ENCODE measurements at regions not wholly inside any gene's neighbourhood (a gene's known extent, or its start where the extent isn't known, plus 50 kb on each side); places are given as distances from the start of the nearest gene placed in this dataset.

- DNase-seq, result no peak
Measured at GRCh38 chrX:131910586-131910985, 112.5 kb upstream of the STK26 start.

DNA sequence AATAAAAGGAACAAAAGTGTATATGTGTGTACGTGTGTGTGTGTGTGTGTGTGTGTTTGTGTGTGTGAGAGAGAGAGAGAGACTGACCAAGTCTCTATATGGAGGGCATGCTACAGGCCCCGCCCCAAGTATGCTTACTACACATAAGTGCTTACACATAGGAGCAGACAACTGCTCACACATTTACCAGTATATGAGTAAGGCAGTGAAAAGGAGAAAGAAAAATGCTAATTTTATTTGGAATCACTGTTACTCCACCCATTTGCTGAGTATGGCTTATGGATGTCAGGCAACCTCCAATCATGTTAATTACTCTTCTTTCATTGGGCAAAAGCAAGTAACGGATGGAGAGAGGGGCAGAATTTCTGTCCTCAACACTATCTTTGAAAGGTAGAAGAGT is 107.6 kb upstream of the STK26 start:
- no peak for DNase-seq

- no peak for DNase-seq
Measured at GRCh38 chrX:131917588-131917987, 105.5 kb upstream of the STK26 start.

DNA sequence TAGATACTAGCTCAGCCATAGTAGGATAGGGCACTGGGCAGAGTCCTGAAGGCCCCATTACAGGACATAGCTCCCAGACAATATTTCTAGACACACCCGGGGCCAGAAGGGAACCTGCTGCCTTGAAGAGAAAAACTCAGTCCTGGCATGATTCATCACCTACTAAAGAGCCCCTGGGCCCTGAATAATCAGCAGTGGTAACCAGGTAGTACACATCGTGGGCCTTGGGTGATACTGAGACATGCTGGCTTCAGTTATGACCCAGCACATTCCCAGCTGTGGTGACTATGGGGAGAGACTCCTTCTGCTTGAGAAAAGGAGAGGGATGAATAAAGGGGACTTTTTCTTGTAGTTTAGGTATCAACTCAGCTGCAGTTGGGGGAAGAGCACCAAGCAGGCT is 104.3 kb upstream of the STK26 start:
- no peak for DNase-seq

DNA sequence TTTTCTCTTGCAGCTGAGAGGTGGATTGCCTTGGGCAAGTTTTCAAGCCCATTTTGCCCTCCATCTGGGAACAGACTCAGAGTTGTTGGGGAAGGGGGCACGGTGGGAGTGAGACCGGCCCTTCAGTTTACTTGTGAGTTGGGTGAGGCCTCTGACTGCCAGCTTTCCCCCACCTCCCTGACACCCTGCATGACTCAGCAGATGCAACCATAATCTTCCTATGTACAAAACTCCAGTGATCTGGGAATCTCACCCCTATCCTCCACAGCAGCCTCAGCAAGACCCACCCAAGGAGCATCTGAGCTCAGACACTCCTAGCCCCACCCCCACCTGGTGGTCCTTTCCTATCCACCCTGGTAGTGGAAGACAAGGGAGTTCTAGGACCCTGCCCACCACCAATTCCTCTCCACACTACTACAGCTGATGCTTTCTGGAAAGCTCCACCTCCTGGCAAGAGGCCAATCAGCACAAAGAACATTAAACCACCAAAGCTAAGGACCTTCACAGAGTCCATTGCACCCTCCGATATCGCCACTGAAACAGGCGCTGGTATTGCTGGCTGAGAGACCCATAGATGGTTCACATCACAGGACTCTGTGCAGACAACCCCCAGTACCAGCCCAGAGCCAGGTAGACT is 99.4 kb upstream of the STK26 start:
- no peak for DNase-seq

- no peak for DNase-seq
Measured at GRCh38 chrX:131938749-131939148, 84.4 kb upstream of the STK26 start.

- DNase-seq, result no peak
Measured at GRCh38 chrX:131942034-131942433, 81.1 kb upstream of the STK26 start.

DNA sequence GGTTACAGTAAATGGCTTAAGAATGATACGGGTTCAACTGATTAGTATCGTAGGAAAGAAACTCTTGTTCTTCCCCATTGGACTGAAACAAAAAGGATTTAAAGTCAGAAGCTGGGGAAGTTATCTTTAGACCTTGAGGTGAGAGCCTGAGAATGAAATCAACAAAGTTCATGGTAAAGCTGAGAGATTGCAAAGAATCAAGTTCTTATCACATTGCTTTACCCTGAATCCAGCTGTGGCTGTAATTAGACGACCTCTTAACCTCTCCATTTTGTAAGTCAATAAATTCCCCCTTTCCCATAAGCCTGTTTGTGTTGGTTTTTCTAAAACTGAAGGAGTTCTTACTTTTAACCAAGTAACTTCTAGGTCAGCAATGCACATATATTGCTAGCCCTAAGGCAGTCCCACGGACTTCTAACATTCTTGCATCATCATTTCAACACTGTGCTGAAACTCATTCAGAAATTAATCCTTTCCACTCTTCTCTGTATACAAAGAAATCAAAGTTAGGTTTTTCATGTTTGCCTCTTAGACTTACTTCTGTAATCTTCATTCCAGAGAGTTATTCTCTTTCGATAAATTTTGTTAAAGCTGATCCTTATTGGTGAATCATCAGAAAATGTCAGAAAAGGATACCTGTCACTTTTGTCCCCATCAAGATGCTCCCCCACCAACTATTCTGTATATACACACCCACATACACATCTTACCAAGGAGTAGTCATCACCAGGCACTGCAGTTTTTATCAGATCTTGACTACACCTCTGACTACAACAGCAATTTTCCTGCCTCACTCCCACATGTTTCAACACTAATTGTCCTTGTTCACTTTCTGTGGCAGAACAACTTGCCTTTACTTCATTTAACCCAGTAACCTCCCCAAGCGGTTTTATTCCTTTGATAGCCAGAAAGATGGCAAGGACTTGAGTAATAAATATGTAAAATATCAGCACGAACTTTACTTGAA is 77.9 kb upstream of the STK26 start:
- DNase-seq, result no peak

- no peak for DNase-seq
Measured at GRCh38 chrX:131951166-131951565, 71.9 kb upstream of the STK26 start.

- no peak for DNase-seq
Measured at GRCh38 chrX:131955099-131955777, 67.9 kb upstream of the STK26 start.

- DNase-seq, result no peak
Measured at GRCh38 chrX:131958724-131959123, 64.4 kb upstream of the STK26 start.

GRCh38 chrX:131970347-131970746 is 52.8 kb upstream of the STK26 start:
- DNase-seq, result no peak

All from activated gamma-delta T cell (primary cell).